ENCODE measurements at regions not wholly inside any gene's neighbourhood (a gene's known extent, or its start where the extent isn't known, plus 50 kb on each side); places are given as distances from the start of the nearest gene placed in this dataset.

DNA sequence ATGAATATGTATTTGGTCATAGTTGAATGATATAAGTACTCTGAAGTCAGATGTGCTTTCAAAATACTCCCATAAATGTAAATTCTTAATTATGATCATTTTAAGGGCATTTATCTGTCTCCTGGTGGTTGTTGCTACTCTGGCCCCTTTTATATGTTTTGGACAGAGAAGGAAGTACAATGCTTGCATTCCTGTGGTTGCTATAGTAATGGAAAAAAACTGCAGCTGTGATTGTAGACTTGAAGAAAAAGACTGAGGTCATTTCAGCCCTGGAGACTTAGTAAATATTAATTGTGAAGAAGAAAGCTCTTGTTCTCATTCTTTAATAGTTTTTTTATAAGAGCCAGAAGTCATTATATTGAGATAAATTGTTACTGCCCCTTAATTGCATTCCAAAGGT lies 70.2 kb upstream of the FERD3L start:
- H3K9me3 ChIP-seq, result no peaks in the 10 kb centered on the region
- TF ChIP-seq JUN (IDR thresholded peaks at IDR 0.05), result no peak
- TF ChIP-seq, protein P1, sequence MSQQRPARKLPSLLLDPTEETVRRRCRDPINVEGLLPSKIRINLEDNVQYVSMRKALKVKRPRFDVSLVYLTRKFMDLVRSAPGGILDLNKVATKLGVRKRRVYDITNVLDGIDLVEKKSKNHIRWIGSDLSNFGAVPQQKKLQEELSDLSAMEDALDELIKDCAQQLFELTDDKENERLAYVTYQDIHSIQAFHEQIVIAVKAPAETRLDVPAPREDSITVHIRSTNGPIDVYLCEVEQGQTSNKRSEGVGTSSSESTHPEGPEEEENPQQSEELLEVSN (IDR thresholded peaks at IDR 0.05; ENCODE audit: borderline replicate concordance, low read depth), result no peak
- TF ChIP-seq MAZ (IDR thresholded peaks at IDR 0.05; ENCODE audit: borderline replicate concordance, low read depth, low read length), result no peak
- TF ChIP-seq HOXB5 (CRISPR knock-in tag; IDR thresholded peaks at IDR 0.05), result no peak
- TF ChIP-seq HOXA7 (CRISPR knock-in tag; IDR thresholded peaks at IDR 0.05), result no peak
- TF ChIP-seq RAD21 (conservative IDR thresholded peaks at IDR 0.05 in 1 of 2, IDR thresholded peaks at IDR 0.05 in 1 of 2), result no peak
- TF ChIP-seq POLR2AphosphoS2 (conservative IDR thresholded peaks at IDR 0.05; ENCODE audit: low read length), result no peak
- TF ChIP-seq, protein P2, sequence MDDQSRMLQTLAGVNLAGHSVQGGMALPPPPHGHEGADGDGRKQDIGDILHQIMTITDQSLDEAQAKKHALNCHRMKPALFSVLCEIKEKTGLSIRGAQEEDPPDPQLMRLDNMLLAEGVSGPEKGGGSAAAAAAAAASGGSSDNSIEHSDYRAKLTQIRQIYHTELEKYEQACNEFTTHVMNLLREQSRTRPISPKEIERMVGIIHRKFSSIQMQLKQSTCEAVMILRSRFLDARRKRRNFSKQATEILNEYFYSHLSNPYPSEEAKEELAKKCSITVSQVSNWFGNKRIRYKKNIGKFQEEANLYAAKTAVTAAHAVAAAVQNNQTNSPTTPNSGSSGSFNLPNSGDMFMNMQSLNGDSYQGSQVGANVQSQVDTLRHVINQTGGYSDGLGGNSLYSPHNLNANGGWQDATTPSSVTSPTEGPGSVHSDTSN (IDR thresholded peaks at IDR 0.05), result no peak
- no peak for TF ChIP-seq MAFK (IDR thresholded peaks at IDR 0.05; ENCODE audit: partially characterized antibody)
- TF ChIP-seq RNF2 (IDR thresholded peaks at IDR 0.05; ENCODE audit: borderline replicate concordance, low read depth), result no peak
- no peak for TF ChIP-seq RARB (CRISPR knock-in tag; IDR thresholded peaks at IDR 0.05)
- no peak for TF ChIP-seq RFX5 (IDR thresholded peaks at IDR 0.05)
- no peak for TF ChIP-seq ZNF302 (CRISPR knock-in tag; IDR thresholded peaks at IDR 0.05)
- no peak for TF ChIP-seq ZC3H11A (IDR thresholded peaks at IDR 0.05)
- TF ChIP-seq CBX2 (IDR thresholded peaks at IDR 0.05; ENCODE audit: borderline replicate concordance, low read depth), result no peak
- no peak for TF ChIP-seq NPAS2 (CRISPR knock-in tag; IDR thresholded peaks at IDR 0.05; ENCODE audit: borderline replicate concordance)
- no peak for TF ChIP-seq EHF (CRISPR knock-in tag; IDR thresholded peaks at IDR 0.05)
- no peak for TF ChIP-seq BHLHE40 (IDR thresholded peaks at IDR 0.05; ENCODE audit: low read depth, low read length)
- TF ChIP-seq MYC (IDR thresholded peaks at IDR 0.05; ENCODE audit: borderline replicate concordance, low read length), result no peak
- TF ChIP-seq POLR2A (IDR thresholded peaks at IDR 0.05; ENCODE audit: low read length), result no peak
- H3K4me2 ChIP-seq, result no peak overlapping the region
- no peak for ATAC-seq
- ChIA-PET CTCF (no interaction called here), POLR2A (no interaction called here)
- no peak for FAIRE-seq
- no peak overlapping the region for H3K27ac ChIP-seq
- DNase-seq (ENCODE audit: low read depth in 1 of 2, low spot score in 1 of 2), result no peak
- H3K4me3 ChIP-seq, result no peak overlapping the region
- no peaks in the 10 kb centered on the region for H3K4me1 ChIP-seq

DNA sequence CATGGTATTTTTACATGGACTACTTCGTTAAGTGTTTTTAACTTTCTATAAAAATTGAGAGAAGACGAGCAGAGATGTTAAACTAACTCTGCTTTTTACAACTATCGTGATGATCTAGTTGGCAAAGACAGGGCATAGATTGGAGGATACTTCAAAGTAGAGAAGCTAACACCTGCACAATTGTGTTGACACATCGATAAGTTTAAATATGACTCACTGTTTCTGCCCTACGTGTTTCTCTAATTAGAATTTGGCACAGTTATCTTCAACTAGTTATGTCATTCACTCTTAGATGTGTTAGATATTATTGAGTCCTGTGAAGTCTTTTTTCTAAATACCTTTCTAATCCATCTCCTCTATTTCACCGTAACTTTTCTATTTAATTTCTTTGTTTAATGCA lies 68.5 kb upstream of the FERD3L start:
- Histone ChIP-seq H3K4me2 (no peak overlapping the region), H3K4me3 (no peak overlapping the region), H3K9me3 (no peaks in the 10 kb centered on the region), H3K27ac (no peak overlapping the region), H3K4me1 (no peaks in the 10 kb centered on the region)
- ATAC-seq (no peak), DNase-seq (ENCODE audit: low read depth in 1 of 2, low spot score in 1 of 2) (no peak), FAIRE-seq (no peak)
- ChIA-PET POLR2A (no interaction called here), CTCF (no interaction called here)
- WGBS (ENCODE audit: missing lambda C conversion rate), result 22% methylated on average over 6 of the region's 6 CpGs
- no peak for TF ChIP-seq SREBF2 (IDR thresholded peaks at IDR 0.05)
- TF ChIP-seq MAZ (IDR thresholded peaks at IDR 0.05; ENCODE audit: borderline replicate concordance, low read depth, low read length), result no peak

- no peaks in the 10 kb centered on the region for H3K4me1 ChIP-seq
- ATAC-seq (no peak), FAIRE-seq (no peak), DNase-seq (ENCODE audit: low read depth in 1 of 2, low spot score in 1 of 2) (no peak)
- POLR2A ChIA-PET, result no interaction called here
- CTCF ChIA-PET, result no interaction called here
- H3K27ac ChIP-seq, result no peak overlapping the region
- no peak for TF ChIP-seq MAFK (IDR thresholded peaks at IDR 0.05; ENCODE audit: partially characterized antibody)
- TF ChIP-seq, protein P3, sequence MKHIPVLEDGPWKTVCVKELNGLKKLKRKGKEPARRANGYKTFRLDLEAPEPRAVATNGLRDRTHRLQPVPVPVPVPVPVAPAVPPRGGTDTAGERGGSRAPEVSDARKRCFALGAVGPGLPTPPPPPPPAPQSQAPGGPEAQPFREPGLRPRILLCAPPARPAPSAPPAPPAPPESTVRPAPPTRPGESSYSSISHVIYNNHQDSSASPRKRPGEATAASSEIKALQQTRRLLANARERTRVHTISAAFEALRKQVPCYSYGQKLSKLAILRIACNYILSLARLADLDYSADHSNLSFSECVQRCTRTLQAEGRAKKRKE (CRISPR knock-in tag; IDR thresholded peaks at IDR 0.05; ENCODE audit: low read depth), result no peak
- no peak for TF ChIP-seq HOXB5 (CRISPR knock-in tag; IDR thresholded peaks at IDR 0.05)
- no peak overlapping the region for H3K4me2 ChIP-seq
- H3K9me3 ChIP-seq, result no peaks in the 10 kb centered on the region
- 38% methylated on average over 5 of the region's 5 CpGs for WGBS (ENCODE audit: missing lambda C conversion rate)
- H3K4me3 ChIP-seq, result no peak overlapping the region
Observed at GRCh38 chr7:19210893-19211413, 65.7 kb upstream of the FERD3L start.

Measured in A549 (cell line).